SW480 (cell line): ENCODE measurements at regions not wholly inside any gene's neighbourhood (a gene's known extent, or its start where the extent isn't known, plus 50 kb on each side); places are given as distances from the start of the nearest gene placed in this dataset.
"Not testable (repeated sequence)": the region's sequence is repeated elsewhere in the genome, so short reads cannot be mapped to it uniquely, and the experiment has no call there.

Source experiments
- DNase-seq: peaks from one replicate; pipeline ENCODE4 v3.0.0-alpha.2; 2016; ENCODE audit warnings: low spot score

DNA sequence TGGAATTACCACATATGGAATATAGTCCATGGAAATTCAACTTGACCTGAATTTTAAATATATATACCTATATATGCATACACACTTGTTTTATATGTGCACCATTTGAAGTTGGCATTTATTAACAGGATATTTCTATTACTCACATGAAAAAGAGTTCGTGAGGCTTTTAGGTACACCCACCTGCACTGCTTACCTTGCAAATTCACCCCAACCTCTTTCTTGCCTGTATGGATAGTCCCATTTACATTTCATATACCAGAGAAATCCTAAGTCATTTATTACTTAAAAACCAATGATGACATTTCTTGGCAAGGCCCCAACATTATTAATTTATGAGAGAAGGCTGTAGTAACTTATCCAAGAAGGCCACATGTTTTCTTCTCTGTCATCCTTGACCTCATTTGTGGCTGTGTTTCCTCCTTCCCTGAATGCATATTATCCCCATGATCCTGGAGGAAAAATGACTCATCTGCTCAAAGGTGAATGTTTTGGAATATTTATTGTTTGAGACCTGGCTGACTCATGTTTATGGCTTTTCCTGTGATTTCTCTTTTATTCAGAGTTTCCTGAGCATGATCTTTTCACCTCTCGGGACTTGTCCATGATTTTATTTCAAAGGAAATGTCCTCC lies 62.2 kb upstream of the FAM241A start:
- DNase-seq = peak; percentile 81

GRCh38 chr4:112083587-112084347 lies 61.5 kb upstream of the FAM241A start:
- DNase-seq = peak; percentile 16

- no peak for DNase-seq
These were observed 59.9 kb upstream of the FAM241A start for GRCh38 chr4:112085156-112086035.

GRCh38 chr4:112086036-112086434 lies 59.2 kb upstream of the FAM241A start:
- peak; percentile 13 for DNase-seq

DNA sequence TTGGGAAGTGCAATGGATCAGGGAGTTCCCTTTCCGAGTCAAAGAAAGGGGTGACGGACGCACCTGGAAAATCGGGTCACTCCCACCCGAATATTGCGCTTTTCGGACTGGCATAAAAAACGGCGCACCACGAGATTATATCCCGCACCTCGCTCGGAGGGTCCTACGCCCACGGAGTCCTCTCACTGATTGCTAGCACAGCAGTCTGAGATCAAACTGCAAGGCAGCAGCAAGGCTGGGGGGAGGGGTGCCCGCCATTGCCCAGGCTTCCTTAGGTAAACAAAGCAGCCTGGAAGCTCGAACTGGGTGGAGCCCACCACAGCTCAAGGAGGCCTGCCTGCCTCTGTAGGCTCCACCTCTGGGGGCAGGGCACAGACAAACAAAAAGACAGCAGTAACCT lies 58.6 kb upstream of the FAM241A start:
- not testable (repeated sequence) for DNase-seq

- DNase-seq = not testable (repeated sequence)
These were observed 52.9 kb upstream of the FAM241A start for GRCh38 chr4:112092330-112092729.

DNA sequence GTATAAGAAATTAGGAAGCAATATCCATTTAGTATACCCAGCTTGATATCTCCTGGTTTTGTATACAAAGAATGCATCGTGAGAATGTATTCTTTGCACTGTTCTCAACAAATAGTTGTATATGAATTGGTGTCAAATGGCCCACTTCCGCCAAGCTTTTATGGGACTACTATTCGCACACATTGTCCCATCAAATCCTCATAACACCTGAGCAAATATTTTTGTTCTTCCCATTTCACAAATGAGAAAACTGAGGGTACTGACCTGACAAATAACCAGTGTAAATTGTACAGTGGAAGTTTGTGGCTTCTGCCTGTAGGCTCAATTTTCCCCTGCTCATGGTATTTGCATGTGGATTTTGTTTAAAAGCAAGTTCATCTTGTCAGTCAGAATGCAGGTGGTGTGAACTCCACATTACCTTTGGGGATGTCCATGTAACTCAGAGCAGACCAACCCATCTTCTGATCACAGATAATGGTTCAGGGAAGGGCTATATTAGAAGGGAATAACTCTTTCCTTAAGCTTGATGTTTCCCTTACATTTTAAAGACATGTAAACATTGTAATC lies 51.5 kb upstream of the FAM241A start:
- no peak for DNase-seq

DNA sequence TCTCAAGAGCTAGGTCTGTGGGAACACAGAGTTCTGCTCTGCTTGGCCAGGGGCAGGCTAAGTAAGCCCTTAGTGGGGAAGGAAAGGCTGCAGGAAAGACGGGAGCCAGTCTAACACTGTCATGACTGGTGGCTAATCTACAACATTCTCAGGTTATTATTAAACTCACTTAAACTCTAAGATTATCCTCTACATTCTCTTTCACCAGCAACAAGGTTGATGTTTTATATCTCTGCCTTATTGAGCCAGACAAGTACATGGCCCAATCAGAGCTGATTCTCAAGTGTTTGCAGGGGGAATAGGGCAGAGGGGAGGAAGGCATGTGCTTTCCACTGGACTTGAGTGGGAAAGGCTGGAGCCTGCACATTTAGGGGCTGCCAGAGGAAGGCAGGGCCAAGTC lies 50.9 kb upstream of the FAM241A start:
- DNase-seq = no peak
